ENCODE measurements at regions not wholly inside any gene's neighbourhood (a gene's known extent, or its start where the extent isn't known, plus 50 kb on each side); places are given as distances from the start of the nearest gene placed in this dataset.

- no peak for DNase-seq
These were observed 102.8 kb upstream of the SEMA6D start for GRCh38 chr15:47614360-47615011.

DNA sequence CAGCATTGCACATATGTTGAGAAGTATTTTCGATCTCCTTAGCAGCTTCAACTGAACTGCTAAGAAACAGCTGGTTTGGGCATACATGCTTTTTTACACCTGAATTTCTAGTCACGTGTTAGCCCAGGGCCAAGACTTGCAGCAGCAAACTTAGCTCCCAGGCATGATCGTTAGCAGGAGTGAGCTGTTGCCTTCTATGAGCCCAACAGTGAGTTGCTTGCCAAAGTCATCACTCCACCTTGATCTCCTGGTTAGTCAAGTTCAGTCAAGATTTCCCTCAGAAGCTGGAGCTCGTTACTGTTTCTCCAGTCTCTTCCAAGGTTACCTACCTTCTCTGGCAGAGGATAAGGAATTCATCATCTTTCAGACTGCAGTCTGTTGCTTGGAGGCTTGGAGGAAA is 100.4 kb upstream of the SEMA6D start:
- no peak for DNase-seq

DNA sequence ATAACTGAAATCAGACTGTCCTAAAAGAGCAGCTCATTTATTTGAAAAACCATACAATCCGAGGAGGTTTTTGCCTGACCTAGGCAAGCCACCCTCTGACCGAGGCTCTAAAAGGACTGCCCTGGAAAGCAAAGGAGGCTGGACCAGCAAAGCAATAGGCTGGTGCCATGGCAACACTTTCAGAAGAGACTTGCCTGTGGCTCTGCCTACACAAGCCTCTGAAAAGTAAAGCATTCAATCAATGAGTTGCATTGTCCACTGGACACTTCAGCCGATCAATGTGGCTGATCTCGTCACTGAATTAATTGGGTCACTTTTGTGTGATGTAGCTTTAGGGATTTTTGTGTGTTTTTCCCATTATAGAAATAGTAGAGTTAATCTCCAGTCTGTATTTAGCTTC is 99.1 kb upstream of the SEMA6D start:
- DNase-seq, result no peak

GRCh38 chr15:47620960-47621681 is 96.2 kb upstream of the SEMA6D start:
- DNase-seq, result no peak

- DNase-seq, result no peak
These were observed 95.2 kb upstream of the SEMA6D start for GRCh38 chr15:47622055-47622454.

DNA sequence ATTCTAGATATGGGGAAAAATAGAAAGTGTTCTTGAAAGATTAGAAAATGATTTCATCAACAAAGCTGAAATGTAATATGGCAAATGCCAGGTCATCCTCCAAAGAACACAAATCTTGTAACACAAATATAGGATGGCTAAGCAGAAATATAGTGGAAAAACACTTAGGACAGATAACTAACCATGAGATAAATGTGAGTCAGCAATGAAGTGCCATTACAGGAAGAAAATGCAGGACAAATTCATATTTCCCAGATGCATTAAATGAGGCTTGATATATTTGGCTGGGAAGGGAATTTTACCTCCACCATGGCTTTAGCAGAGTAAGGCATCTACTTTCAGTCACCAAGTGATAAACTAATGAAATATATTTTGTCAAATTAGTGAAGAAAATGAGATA is 92.8 kb upstream of the SEMA6D start:
- no peak for DNase-seq

DNA sequence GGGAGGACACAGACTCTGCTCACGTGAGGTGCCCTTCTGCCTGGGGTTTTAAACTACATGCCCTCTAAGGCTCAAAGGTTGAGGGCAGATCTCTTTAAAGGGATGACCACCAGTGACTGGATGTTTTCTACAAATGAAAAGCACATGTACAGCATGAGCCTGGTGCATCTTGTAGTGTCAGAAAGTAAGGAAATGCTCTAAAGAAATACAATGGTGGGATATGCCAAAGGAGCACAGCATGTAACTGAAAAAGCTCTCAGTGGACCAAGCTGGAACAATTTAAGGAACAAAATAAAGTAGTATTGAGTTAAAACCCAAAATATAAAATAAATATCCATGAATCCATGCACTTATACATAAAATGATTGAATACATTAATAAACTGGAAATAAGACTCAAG is 78.3 kb upstream of the SEMA6D start:
- DNase-seq, result no peak

- no peak for DNase-seq
These were observed 77.2 kb upstream of the SEMA6D start for GRCh38 chr15:47640079-47640478.

DNA sequence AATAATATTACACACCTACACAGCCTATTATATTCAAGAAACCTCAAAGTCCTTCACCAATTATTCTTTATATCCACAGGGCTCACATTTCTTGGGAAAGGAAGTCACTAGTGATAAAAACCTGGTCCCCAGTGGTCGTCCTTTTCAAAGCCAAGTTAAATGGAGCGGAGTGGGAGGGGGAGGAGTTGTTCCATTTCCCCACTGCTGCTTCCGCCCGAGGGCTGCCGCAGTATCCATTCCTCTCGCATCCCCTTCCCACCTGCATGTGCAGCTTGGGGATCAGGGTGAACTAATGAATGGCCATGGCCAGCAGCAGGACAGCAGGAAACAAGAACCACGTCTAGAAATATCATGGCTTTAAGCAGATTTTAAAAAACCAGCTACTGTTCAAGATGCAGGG is 76.4 kb upstream of the SEMA6D start:
- no peak for DNase-seq

GRCh38 chr15:47644722-47645121 is 72.6 kb upstream of the SEMA6D start:
- no peak for DNase-seq

DNA sequence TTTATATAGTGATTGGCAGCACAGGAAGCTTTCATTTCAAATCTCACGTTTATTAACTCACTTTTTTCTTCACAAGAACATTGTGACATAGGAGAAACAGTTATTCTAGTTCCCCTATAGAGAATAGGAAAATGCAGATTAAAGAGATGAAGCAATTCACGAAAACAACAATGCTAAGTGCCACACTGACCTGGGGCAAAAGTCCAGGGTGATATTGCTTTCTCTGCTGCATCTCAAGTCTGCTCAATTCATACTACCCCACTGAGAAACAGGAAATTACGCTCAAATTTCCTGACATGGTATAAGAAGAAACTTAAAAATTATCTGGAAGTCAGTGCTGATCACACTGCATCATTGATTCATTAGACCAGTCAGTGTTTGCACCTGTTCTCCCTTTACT is 66.7 kb upstream of the SEMA6D start:
- no peak for DNase-seq

DNA sequence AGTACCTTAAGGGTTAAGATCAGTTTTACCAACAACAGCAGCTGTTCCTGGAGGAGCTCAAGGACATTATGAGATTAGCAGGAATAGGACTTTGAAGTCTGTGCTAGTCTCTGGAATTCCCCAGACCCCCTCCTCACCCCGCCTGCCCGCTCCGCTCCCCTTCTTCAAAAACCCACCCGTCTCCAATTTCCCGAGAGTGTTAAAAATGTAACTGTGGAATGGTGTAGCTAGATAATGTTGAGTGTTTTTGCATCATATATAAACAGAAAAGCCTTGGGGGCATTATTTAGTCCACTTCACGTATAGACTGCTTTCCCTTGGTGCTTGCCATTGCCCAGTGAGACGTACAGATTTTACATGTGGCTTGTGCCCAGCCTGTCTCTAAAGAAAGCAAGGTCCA is 65.0 kb upstream of the SEMA6D start:
- no peak for DNase-seq

GRCh38 chr15:47652844-47653243 is 64.5 kb upstream of the SEMA6D start:
- DNase-seq, result no peak

DNA sequence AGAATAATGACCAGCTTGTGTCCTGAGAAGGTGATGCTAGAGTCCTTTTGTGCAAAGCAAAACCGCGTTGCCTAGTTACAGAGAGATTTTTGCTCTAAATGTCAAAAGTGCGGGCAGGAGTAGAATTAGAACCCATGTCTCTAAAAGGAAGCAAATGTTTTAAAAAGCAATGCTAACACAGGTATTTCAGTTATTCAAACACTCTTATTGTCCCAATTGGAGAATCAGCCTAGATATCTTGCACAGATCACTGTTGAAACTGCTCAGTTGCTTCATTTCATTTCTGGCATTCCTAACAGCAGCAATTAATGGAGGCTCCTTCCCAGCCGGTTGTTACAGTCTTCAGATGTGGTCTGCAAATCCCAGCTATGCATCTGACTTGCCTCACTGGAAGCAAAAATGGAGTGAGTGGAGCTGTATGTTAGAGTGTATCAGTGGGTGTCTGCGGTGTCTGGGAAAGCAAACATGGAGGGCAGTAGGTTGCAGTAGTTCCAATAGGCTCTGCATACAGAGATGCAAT is 55.6 kb upstream of the SEMA6D start:
- no peak for DNase-seq

- DNase-seq, result no peak
These were observed 54.2 kb upstream of the SEMA6D start for GRCh38 chr15:47663101-47663500.
